ENCODE measurements at regions not wholly inside any gene's neighbourhood (a gene's known extent, or its start where the extent isn't known, plus 50 kb on each side); places are given as distances from the start of the nearest gene placed in this dataset.

DNA sequence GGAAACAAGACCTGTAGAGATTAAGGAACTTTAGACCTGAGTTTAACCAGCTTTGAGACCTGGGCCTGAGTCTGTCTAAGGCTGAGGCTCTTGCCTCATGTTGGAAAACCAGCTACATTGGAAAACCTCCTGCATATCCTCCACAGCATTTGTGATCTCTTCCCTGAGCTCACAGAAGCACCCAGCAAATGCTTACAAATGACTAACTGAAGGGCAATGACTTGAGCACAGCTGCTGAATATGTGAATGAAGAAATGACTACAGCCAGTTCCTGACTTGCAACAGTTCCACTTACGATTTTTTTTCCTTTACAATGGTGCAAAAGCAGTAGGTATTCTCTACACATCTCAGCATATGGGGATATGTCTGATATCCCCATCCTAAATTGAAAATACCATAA, 112.4 kb upstream of the RREB1 start:
- POLR2A ChIA-PET = no interaction called here
- dilution Hi-C loops (cut with MboI; ENCODE audit: extremely low pct_ligation_motif_present, low sequenced_read_pairs) = no loop called here
- Histone ChIP-seq H3K4me3 (replicated peaks in 1 of 3; ENCODE audit: insufficient read depth in 1 of 3, low read depth in 1 of 3, low read length in 3 of 3) (no peak overlapping the region), H2AFZ (ENCODE audit: low read depth, low read length) (no peak overlapping the region), H3K4me1 (ENCODE audit: control insufficient read depth, extremely low read depth, insufficient read depth, low read length) (no peaks in the 10 kb centered on the region), H3K9ac (replicated peaks; ENCODE audit: extremely low read depth, insufficient read depth, low read length) (no peak overlapping the region), H3K9me3 (replicated peaks; ENCODE audit: control insufficient read depth, insufficient read depth, low read length) (no peaks in the 10 kb centered on the region), H4K20me1 (replicated peaks; ENCODE audit: control insufficient read depth, extremely low read depth, insufficient read depth, low read length) (no peaks in the 10 kb centered on the region), H3K27ac (ENCODE audit: insufficient read depth, low read depth, low read length) (no peak overlapping the region), H3K79me2 (ENCODE audit: control insufficient read depth, insufficient read depth, low read length) (no peaks in the 10 kb centered on the region), H3K4me2 (ENCODE audit: insufficient read depth, low read length) (no peak overlapping the region), H3K27me3 (ENCODE audit: control insufficient read depth in 2 of 2, insufficient read depth in 2 of 2, low read length in 2 of 2) (no peaks in the 10 kb centered on the region), H3K9me1 (replicated peaks; ENCODE audit: control insufficient read depth, extremely low read depth, insufficient read depth, low read length) (no peaks in the 10 kb centered on the region), H3K36me3 (ENCODE audit: control insufficient read depth in 2 of 2, extremely low read depth in 1 of 2, insufficient read depth in 2 of 2, low read length in 2 of 2) (no peaks in the 10 kb centered on the region)
- FAIRE-seq (no peak), DNase-seq (ENCODE audit: low read depth, low spot score) (no peak)
- CTCF ChIA-PET = interaction anchor here (0.9 to 1.2 kb wide), 2 partner anchors 10 to 299 kb away, joined by 3 read pairs; no protein-coding TSS in a partner anchor
- no TSS peak for BruUV-seq (replicated peaks)
- TF ChIP-seq POLR2AphosphoS5 (IDR thresholded peaks at IDR 0.05; ENCODE audit: insufficient read depth, low read depth, low read length) (no peak), FOS (IDR thresholded peaks at IDR 0.05; ENCODE audit: borderline replicate concordance, insufficient read depth, low read length) (no peak), EZH2 (IDR thresholded peaks at IDR 0.05; ENCODE audit: borderline replicate concordance, low read depth, low read length, severe bottlenecking) (no peak), POLR2A (IDR thresholded peaks at IDR 0.05; ENCODE audit: low read depth, low read length) (no peak), CTCF (IDR thresholded peaks at IDR 0.05; ENCODE audit: extremely low read depth in 1 of 2, insufficient read depth in 1 of 2, low read depth in 1 of 2, low read length in 2 of 2) (no peak), MYC (IDR thresholded peaks at IDR 0.05; ENCODE audit: low read depth, low read length) (no peak), JUN (IDR thresholded peaks at IDR 0.05; ENCODE audit: borderline replicate concordance, insufficient read depth, insufficient read length, low read depth) (no peak), GATA2 (IDR thresholded peaks at IDR 0.05; ENCODE audit: insufficient read depth, insufficient read length, low read depth, low read length) (no peak), MAX (IDR thresholded peaks at IDR 0.05; ENCODE audit: insufficient read depth, insufficient read length) (no peak)
- intact Hi-C loops (cut with micrococcal nuclease) = no loop called here
